ENCODE measurements at regions not wholly inside any gene's neighbourhood (a gene's known extent, or its start where the extent isn't known, plus 50 kb on each side); places are given as distances from the start of the nearest gene placed in this dataset.

GRCh38 chr5:133816791-133817190, 151.6 kb downstream of the C5orf15 start:
- TF ChIP-seq CTCF (conservative IDR thresholded peaks at IDR 0.05; ENCODE audit: low read length) (no peak), EZH2phosphoT487 (IDR thresholded peaks at IDR 0.05; ENCODE audit: borderline replicate concordance) (no peak)
